GM23338 (cell line): ENCODE measurements at regions not wholly inside any gene's neighbourhood (a gene's known extent, or its start where the extent isn't known, plus 50 kb on each side); places are given as distances from the start of the nearest gene placed in this dataset.

Source experiments
- ATAC-seq: fragments of 200-7000 bp; cut with Tn5 transposase; 3 replicates; pipeline ENCODE4 v1.9.1; 2020
- DNase-seq: peaks from one replicate; pipeline ENCODE4 v3.0.0-alpha.2; 2015; ENCODE audit warnings: low spot score
- H2AFZ ChIP-seq: fragments of 200-600 bp; sonication (generic); 2 replicates; pipeline ENCODE4 v1.8.0; 2016; ENCODE audit warnings: antibody characterized with exemption, mild to moderate bottlenecking, moderate library complexity
- H3F3A ChIP-seq: fragments of 200-600 bp; sonication (generic); replicated peaks from 2 replicates; pipeline ENCODE4 v1.8.0; 2017; ENCODE audit warnings: antibody characterized with exemption, mixed run types, low read depth
- H3K27ac ChIP-seq: fragments of 200-600 bp; sonication (generic); 2 replicates; pipeline ENCODE4 v1.6.1; 2016; ENCODE audit warnings: low read depth
- H3K27me3 ChIP-seq: fragments of 200-600 bp; sonication (generic); 2 replicates; pipeline ENCODE4 v1.8.0; 2016; ENCODE audit warnings: mild to moderate bottlenecking, mixed run types, moderate library complexity; ENCODE audit not compliant: insufficient read depth
- H3K36me3 ChIP-seq: fragments of 200-600 bp; sonication (generic); 2 replicates; pipeline ENCODE4 v1.8.0; 2016; ENCODE audit warnings: mild to moderate bottlenecking; ENCODE audit not compliant: insufficient read depth
- H3K4me1 ChIP-seq: fragments of 200-600 bp; sonication (generic); 2 replicates; pipeline ENCODE4 v1.8.0; 2016; ENCODE audit warnings: mild to moderate bottlenecking, moderate library complexity; ENCODE audit not compliant: insufficient read depth
- H3K4me2 ChIP-seq: fragments of 200-600 bp; sonication (generic); 2 replicates; pipeline ENCODE4 v1.7.1; 2017; ENCODE audit warnings: mixed run types
- H3K4me3 ChIP-seq: fragments of 200-600 bp; sonication (generic); 2 replicates; pipeline ENCODE4 v1.6.1; 2016; ENCODE audit warnings: mixed run types
- H3K79me2 ChIP-seq: fragments of 200-600 bp; sonication (generic); replicated peaks from 2 replicates; pipeline ENCODE4 v1.8.0; 2017; ENCODE audit warnings: mild to moderate bottlenecking; ENCODE audit not compliant: insufficient read depth
- H3K9me2 ChIP-seq: fragments of 200-600 bp; sonication (generic); 2 replicates; pipeline ENCODE4 v1.8.0; 2017; ENCODE audit not compliant: insufficient read depth
- H4K20me1 ChIP-seq: fragments of 200-600 bp; sonication (generic); replicated peaks from 2 replicates; pipeline ENCODE4 v1.8.0; 2017; ENCODE audit warnings: mild to moderate bottlenecking; ENCODE audit not compliant: insufficient read depth
- H3K27ac Mint-ChIP-seq: 2 replicates; pipeline ENCODE4 v1.8.0; 2020; ENCODE audit warnings: inconsistent platforms, mild to moderate bottlenecking, moderate library complexity, mixed read lengths
- H3K27me3 Mint-ChIP-seq: 3 replicates; pipeline ENCODE4 v1.8.0; 2022; ENCODE audit warnings: low read depth, mild to moderate bottlenecking, moderate library complexity, mixed read lengths, inconsistent platforms; ENCODE audit not compliant: insufficient read depth, poor library complexity
- H3K36me3 Mint-ChIP-seq: 3 replicates; pipeline ENCODE4 v1.8.0; 2021; ENCODE audit warnings: low read depth, mild to moderate bottlenecking, inconsistent platforms, moderate library complexity, mixed read lengths
- H3K4me1 Mint-ChIP-seq: 3 replicates; pipeline ENCODE4 v1.8.0; 2020; ENCODE audit warnings: mild to moderate bottlenecking, inconsistent platforms, mixed read lengths
- H3K4me3 Mint-ChIP-seq: 3 replicates; pipeline ENCODE4 v1.8.0; 2021; ENCODE audit warnings: moderate library complexity, mild to moderate bottlenecking, inconsistent platforms, mixed read lengths
- H3K9me3 Mint-ChIP-seq: 3 replicates; pipeline ENCODE4 v1.8.0; 2020; ENCODE audit warnings: moderate library complexity, mild to moderate bottlenecking, inconsistent platforms, mixed read lengths
- EZH2 ChIP-seq: fragments of 200-600 bp; sonication (generic); IDR thresholded peaks from one replicate; pipeline ENCODE4 v1.8.0; 2017; ENCODE audit warnings: antibody characterized with exemption, mild to moderate bottlenecking, low read depth; ENCODE audit not compliant: unreplicated experiment
- EZH2phosphoT487 ChIP-seq: fragments of 200-600 bp; sonication (generic); IDR thresholded peaks from one replicate; pipeline ENCODE4 v1.8.1; 2018; ENCODE audit warnings: antibody characterized with exemption; ENCODE audit not compliant: unreplicated experiment
- JUNB ChIP-seq: IDR thresholded peaks from one replicate; pipeline ENCODE4 v1.6.1; 2016; ENCODE audit warnings: antibody characterized with exemption; ENCODE audit not compliant: unreplicated experiment
- NANOG ChIP-seq: IDR thresholded peaks from 2 replicates; pipeline ENCODE4 v1.6.1; 2016; ENCODE audit warnings: antibody characterized with exemption, borderline replicate concordance
- STAT1 ChIP-seq: IDR thresholded peaks from one replicate; pipeline ENCODE4 v1.6.1; 2016; ENCODE audit warnings: antibody characterized with exemption; ENCODE audit not compliant: unreplicated experiment
- TF ChIP-seq, protein P1 (sequence below): IDR thresholded peaks from 2 replicates; pipeline ENCODE4 v1.6.1; 2016; ENCODE audit warnings: antibody characterized with exemption
- TF ChIP-seq, protein P2 (sequence below), 2 experiments: fragments of 200-600 bp in 1 of 2; sonication (generic) in 1 of 2; conservative IDR thresholded peaks; 2 replicates each; pipeline versions ENCODE4 v1.5.1 to v1.6.1; 2016 to 2017; ENCODE audit warnings: antibody characterized with exemption in 2 of 2, low read depth in 2 of 2, mild to moderate bottlenecking in 2 of 2, moderate library complexity in 1 of 2

DNA sequence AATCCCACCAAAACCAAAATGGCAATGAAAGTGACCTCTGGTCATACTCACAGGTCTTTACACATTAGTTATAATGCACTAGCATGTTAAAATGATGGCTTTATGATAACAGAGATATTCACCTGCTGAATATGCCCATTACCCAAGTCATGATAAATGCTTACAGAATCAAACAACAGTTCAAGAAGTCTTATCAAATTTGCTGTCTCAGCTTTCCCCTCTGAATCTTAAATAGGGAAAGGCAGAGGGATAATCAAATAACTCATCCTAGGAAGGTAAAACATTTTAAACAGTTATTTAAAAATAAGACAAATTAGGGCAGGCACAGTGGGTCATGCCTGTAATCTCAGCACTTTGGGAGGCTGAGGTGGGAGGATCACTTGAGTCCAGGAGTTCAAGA is 52.8 kb upstream of the CRBN start:
- no peaks in the 10 kb centered on the region for H4K20me1 ChIP-seq
- no peaks in the 10 kb centered on the region for H3K27me3 ChIP-seq
- H3K27ac Mint-ChIP-seq, result no peak overlapping the region
- no peaks in the 10 kb centered on the region for H3K4me1 ChIP-seq
- H3K27ac ChIP-seq, result no peak overlapping the region
- no peak overlapping the region for H3K4me2 ChIP-seq
- H3K9me2 ChIP-seq, result no peaks in the 10 kb centered on the region
- DNase-seq (no peak), ATAC-seq (no peak)
- H3K36me3 ChIP-seq, result no peaks in the 10 kb centered on the region; the same call in 1 of the 2 replicates
- no peaks in the 10 kb centered on the region for H3K4me1 Mint-ChIP-seq
- no peaks in the 10 kb centered on the region for H3K79me2 ChIP-seq
- H3K4me3 ChIP-seq, result no peak overlapping the region
- peaks cover 20% of the 10 kb centered on the region for H3K36me3 Mint-ChIP-seq
- no peak overlapping the region for H3K4me3 Mint-ChIP-seq
- no peaks in the 10 kb centered on the region for H3F3A ChIP-seq
- no peak overlapping the region for H2AFZ ChIP-seq
- H3K9me3 Mint-ChIP-seq, result peaks cover 94% of the 10 kb centered on the region
- TF ChIP-seq STAT1, result no peak
- TF ChIP-seq, protein P1, sequence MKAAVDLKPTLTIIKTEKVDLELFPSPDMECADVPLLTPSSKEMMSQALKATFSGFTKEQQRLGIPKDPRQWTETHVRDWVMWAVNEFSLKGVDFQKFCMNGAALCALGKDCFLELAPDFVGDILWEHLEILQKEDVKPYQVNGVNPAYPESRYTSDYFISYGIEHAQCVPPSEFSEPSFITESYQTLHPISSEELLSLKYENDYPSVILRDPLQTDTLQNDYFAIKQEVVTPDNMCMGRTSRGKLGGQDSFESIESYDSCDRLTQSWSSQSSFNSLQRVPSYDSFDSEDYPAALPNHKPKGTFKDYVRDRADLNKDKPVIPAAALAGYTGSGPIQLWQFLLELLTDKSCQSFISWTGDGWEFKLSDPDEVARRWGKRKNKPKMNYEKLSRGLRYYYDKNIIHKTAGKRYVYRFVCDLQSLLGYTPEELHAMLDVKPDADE, result no peak
- no peak for TF ChIP-seq EZH2phosphoT487
- TF ChIP-seq NANOG, result no peak
- TF ChIP-seq, protein P2, sequence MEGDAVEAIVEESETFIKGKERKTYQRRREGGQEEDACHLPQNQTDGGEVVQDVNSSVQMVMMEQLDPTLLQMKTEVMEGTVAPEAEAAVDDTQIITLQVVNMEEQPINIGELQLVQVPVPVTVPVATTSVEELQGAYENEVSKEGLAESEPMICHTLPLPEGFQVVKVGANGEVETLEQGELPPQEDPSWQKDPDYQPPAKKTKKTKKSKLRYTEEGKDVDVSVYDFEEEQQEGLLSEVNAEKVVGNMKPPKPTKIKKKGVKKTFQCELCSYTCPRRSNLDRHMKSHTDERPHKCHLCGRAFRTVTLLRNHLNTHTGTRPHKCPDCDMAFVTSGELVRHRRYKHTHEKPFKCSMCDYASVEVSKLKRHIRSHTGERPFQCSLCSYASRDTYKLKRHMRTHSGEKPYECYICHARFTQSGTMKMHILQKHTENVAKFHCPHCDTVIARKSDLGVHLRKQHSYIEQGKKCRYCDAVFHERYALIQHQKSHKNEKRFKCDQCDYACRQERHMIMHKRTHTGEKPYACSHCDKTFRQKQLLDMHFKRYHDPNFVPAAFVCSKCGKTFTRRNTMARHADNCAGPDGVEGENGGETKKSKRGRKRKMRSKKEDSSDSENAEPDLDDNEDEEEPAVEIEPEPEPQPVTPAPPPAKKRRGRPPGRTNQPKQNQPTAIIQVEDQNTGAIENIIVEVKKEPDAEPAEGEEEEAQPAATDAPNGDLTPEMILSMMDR (conservative IDR thresholded peaks at IDR 0.05; ENCODE audit: low read depth in 2 of 2), result no peak
- no peak for TF ChIP-seq EZH2
- TF ChIP-seq JUNB, result no peak
- no peaks in the 10 kb centered on the region for H3K27me3 Mint-ChIP-seq
